Peyer's patch (tissue), 4 donors: ENCODE measurements at regions not wholly inside any gene's neighbourhood (a gene's known extent, or its start where the extent isn't known, plus 50 kb on each side); places are given as distances from the start of the nearest gene placed in this dataset.

Experiments
- DNase-seq, 3 donors: peaks; one replicate each; pipeline ENCODE4 v3.0.0-alpha.2; 2017 to 2019
- H3K27ac ChIP-seq, 4 donors: fragments of 200-600 bp; sonication (generic); one replicate each; pipeline ENCODE4 v1.5.1; 2016 to 2019
- H3K27me3 ChIP-seq, 2 donors: fragments of 200-600 bp; sonication (generic); one replicate each; pipeline ENCODE4 v1.5.1; 2019
- H3K36me3 ChIP-seq, 3 donors: fragments of 200-600 bp; sonication (generic); one replicate each; pipeline ENCODE4 v1.5.1; 2016 to 2019
- H3K4me1 ChIP-seq, 4 donors: fragments of 200-600 bp; sonication (generic); one replicate each; pipeline ENCODE4 v1.5.1; 2016 to 2019
- H3K4me3 ChIP-seq, 4 donors: fragments of 200-600 bp; sonication (generic); 1 replicate in 3 of 4; 2 replicates in 1 of 4; pipeline ENCODE4 v1.5.1; 2016 to 2019; ENCODE audit warnings: mild to moderate bottlenecking in 1 of 4
- H3K9me3 ChIP-seq, 4 donors: fragments of 200-600 bp; sonication (generic); one replicate each; pipeline ENCODE4 v1.5.1; 2016 to 2019; ENCODE audit warnings: mild to moderate bottlenecking in 1 of 4
- POLR2A ChIP-seq, 2 donors: fragments of 450-650 bp; IDR thresholded peaks; one replicate each; pipeline ENCODE4 v1.5.1; 2017; ENCODE audit warnings: antibody characterized with exemption in 2 of 2, mild to moderate bottlenecking in 2 of 2, moderate library complexity in 2 of 2
- TF ChIP-seq, protein P1 (sequence below), 6 experiments: fragments of 450-650 bp in 4 of 6; fragments of 200-600 bp in 2 of 6; sonication (generic) in 1 of 6; IDR thresholded peaks; one replicate each; pipeline ENCODE4 v1.5.1; 2017 to 2019; ENCODE audit warnings: antibody characterized with exemption in 6 of 6, mild to moderate bottlenecking in 3 of 6, moderate library complexity in 1 of 6

DNA sequence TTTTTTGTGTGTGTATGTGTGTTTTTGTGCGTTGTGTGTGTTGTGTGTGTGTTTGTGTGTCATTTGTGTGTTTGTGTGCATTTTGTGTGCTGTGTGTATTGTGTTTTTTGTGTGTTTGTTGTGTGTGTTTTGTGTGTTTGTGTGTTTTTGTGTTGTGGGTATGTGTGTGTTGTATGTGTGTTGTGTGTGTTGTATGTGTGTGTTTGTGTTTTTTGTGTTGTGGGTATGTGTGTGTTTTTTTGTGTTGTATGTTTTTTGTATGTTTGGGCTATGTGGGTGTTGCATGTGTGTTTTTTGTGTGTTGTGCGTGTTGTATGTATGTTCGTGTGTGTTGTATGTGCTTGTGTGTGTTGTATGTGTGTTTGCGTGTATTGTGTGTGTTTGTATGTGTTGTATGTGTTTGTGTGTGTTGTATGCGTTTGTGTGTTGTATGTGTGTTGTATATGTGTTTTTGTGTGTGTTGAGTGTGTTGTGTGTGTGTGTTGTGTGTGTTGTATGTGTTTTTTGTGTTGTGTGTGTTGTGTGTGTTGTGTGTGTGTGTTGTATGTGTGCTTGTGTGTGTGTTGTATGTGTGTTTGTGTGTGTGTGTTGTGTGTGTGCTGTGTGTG lies 275.3 kb downstream of the HRH4 start:
- TF ChIP-seq, protein P1, sequence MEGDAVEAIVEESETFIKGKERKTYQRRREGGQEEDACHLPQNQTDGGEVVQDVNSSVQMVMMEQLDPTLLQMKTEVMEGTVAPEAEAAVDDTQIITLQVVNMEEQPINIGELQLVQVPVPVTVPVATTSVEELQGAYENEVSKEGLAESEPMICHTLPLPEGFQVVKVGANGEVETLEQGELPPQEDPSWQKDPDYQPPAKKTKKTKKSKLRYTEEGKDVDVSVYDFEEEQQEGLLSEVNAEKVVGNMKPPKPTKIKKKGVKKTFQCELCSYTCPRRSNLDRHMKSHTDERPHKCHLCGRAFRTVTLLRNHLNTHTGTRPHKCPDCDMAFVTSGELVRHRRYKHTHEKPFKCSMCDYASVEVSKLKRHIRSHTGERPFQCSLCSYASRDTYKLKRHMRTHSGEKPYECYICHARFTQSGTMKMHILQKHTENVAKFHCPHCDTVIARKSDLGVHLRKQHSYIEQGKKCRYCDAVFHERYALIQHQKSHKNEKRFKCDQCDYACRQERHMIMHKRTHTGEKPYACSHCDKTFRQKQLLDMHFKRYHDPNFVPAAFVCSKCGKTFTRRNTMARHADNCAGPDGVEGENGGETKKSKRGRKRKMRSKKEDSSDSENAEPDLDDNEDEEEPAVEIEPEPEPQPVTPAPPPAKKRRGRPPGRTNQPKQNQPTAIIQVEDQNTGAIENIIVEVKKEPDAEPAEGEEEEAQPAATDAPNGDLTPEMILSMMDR (IDR thresholded peaks at IDR 0.05): no peak
- no peak for TF ChIP-seq POLR2A (IDR thresholded peaks at IDR 0.05)
- no peak overlapping the region for H3K4me3 ChIP-seq
- peaks cover 0 to 8% (median 0%) of the 10 kb centered on the region in 4 donors for H3K4me1 ChIP-seq
- DNase-seq: no peak
- H3K36me3 ChIP-seq: no peaks in the 10 kb centered on the region
- no peaks in the 10 kb centered on the region for H3K9me3 ChIP-seq
- H3K27ac ChIP-seq: no peak overlapping the region
- H3K27me3 ChIP-seq: no peaks in the 10 kb centered on the region

GRCh38 chr18:24736662-24737330 lies 276.4 kb downstream of the HRH4 start:
- Histone ChIP-seq H3K9me3 (no peaks in the 10 kb centered on the region), H3K4me1 (no peaks in the 10 kb centered on the region), H3K4me3 (no peak overlapping the region), H3K27ac (no peak overlapping the region), H3K27me3 (no peaks in the 10 kb centered on the region), H3K36me3 (no peaks in the 10 kb centered on the region)
- TF ChIP-seq, protein P1 (IDR thresholded peaks at IDR 0.05): no peak
- no peak for TF ChIP-seq POLR2A (IDR thresholded peaks at IDR 0.05)
- DNase-seq: no peak

DNA sequence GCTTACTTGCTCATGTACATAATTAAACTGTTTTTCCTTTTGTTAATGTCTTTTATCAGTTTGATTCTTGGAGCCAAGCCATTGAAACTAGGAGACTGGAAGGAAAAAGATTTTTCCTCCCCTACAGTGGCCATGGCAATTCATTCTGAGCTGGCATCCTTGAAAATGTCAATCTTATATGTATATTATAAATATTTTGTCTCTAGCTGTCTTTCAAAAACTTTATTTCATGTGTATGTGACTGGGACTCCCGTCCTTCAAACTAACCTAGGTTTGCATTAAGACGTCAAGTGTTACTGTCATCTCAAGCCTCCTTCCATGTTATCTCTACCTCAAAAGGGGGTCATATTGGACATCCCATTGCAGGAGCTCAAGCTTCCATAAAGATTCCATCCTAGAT lies 280.4 kb downstream of the HRH4 start:
- no peaks in the 10 kb centered on the region for H3K36me3 ChIP-seq
- no peak overlapping the region for H3K27ac ChIP-seq
- H3K9me3 ChIP-seq: no peaks in the 10 kb centered on the region
- TF ChIP-seq POLR2A (IDR thresholded peaks at IDR 0.05): no peak
- TF ChIP-seq, protein P1 (IDR thresholded peaks at IDR 0.05): no peak
- no peak overlapping the region for H3K4me3 ChIP-seq
- H3K27me3 ChIP-seq: no peaks in the 10 kb centered on the region
- DNase-seq: no peak
- H3K4me1 ChIP-seq: no peaks in the 10 kb centered on the region

DNA sequence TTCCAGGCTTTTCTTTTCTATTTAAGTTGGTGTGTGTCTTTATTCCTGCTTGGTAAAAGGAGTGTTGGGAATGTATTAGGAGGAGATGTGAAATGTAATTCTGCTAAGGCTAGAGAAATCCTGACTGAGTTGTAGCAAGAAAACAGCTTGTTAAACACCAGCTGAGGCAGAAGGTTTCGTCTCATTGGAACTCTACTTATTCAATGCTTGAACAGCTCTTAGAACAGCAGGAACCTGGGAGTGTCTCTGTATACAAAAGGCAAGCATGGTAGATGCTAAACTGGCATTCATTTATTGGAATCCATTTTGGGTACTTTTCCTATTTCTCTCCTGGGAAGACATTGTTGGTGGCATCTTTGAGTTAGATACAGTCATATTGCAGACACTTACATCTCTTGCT lies 280.9 kb downstream of the HRH4 start:
- H3K27me3 ChIP-seq: no peaks in the 10 kb centered on the region
- H3K36me3 ChIP-seq: no peaks in the 10 kb centered on the region
- no peak for DNase-seq
- no peaks in the 10 kb centered on the region for H3K4me1 ChIP-seq
- no peak overlapping the region for H3K27ac ChIP-seq
- no peaks in the 10 kb centered on the region for H3K9me3 ChIP-seq
- H3K4me3 ChIP-seq: no peak overlapping the region
- TF ChIP-seq POLR2A (IDR thresholded peaks at IDR 0.05): no peak
- TF ChIP-seq, protein P1 (IDR thresholded peaks at IDR 0.05): no peak

DNA sequence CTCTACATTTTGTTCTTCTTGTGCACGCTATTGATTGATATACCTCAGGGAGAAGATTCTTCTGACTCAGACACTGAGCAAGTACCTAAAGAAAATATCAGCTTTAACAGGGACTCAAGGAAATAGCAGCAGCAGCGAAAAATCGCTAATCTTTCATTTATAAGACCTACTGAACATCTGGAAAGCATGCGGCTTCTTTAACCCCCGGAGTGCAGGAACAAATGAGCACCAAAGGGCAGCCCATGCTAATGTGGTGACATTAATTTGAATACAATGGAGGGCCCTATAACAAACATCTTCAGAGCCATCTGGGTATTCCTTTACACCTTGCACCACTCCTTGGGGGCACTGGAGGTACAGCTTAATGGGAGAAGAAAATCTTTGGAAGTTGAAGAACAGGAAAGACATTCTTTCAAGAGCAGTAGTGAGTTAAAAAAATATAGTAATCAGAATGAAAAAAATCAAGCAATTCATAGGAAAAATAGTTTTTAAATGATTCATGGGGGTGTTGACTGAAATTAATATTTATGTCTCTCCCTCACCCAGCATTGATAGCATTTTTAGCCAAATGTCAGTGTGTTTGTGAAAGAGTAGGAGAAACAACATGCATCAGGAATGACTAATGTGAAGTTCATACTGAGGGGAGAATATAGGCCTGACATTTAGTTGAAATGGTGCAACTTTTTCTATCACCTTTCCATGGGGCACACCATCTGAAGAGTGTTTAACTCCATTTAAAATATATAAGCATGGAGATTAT lies 281.7 kb downstream of the HRH4 start:
- Histone ChIP-seq H3K9me3 (no peaks in the 10 kb centered on the region), H3K27me3 (no peaks in the 10 kb centered on the region), H3K27ac (no peak overlapping the region), H3K36me3 (no peaks in the 10 kb centered on the region), H3K4me1 (no peaks in the 10 kb centered on the region), H3K4me3 (no peak overlapping the region)
- no peak for TF ChIP-seq POLR2A (IDR thresholded peaks at IDR 0.05)
- no peak for DNase-seq
